ENCODE measurements at regions not wholly inside any gene's neighbourhood (a gene's known extent, or its start where the extent isn't known, plus 50 kb on each side); places are given as distances from the start of the nearest gene placed in this dataset.

DNA sequence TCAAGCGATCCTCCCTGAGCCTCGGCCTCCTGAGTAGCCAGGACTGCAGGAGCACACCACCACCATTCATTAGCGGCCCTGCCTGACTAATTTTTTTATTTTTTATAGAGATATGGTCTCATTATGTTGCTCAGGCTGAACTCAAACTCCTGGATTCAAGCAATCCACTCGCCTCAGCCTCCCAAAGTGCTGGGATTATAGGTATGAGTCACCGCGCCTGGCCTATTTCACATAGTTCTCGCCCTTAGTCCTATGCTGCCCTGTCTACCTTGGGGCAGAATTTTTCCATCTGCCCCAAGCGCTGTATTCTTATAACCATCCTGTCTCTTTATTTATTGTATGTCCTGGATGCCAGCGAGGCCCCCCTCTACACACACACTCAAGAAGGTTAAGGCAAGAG, 50.9 kb upstream of the BCL2L14 start:
- Mint-ChIP-seq H3K9me3 (no peaks in the 10 kb centered on the region), H3K27me3 (ENCODE audit: low read depth, poor library complexity) (peaks cover 9% of the 10 kb centered on the region), H3K27ac (no peak overlapping the region), H3K36me3 (ENCODE audit: low read depth) (no peaks in the 10 kb centered on the region), H3K4me1 (peaks cover 24% of the 10 kb centered on the region), H3K4me3 (no peak overlapping the region)
- no peak for DNase-seq
- TF ChIP-seq, protein P1, sequence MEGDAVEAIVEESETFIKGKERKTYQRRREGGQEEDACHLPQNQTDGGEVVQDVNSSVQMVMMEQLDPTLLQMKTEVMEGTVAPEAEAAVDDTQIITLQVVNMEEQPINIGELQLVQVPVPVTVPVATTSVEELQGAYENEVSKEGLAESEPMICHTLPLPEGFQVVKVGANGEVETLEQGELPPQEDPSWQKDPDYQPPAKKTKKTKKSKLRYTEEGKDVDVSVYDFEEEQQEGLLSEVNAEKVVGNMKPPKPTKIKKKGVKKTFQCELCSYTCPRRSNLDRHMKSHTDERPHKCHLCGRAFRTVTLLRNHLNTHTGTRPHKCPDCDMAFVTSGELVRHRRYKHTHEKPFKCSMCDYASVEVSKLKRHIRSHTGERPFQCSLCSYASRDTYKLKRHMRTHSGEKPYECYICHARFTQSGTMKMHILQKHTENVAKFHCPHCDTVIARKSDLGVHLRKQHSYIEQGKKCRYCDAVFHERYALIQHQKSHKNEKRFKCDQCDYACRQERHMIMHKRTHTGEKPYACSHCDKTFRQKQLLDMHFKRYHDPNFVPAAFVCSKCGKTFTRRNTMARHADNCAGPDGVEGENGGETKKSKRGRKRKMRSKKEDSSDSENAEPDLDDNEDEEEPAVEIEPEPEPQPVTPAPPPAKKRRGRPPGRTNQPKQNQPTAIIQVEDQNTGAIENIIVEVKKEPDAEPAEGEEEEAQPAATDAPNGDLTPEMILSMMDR (IDR thresholded peaks at IDR 0.05): no peak

GRCh38 chr12:12020762-12021161, 50.0 kb upstream of the BCL2L14 start:
- Mint-ChIP-seq H3K27ac (no peak overlapping the region), H3K4me3 (no peak overlapping the region), H3K4me1 (peaks cover 22% of the 10 kb centered on the region), H3K9me3 (peaks cover 3% of the 10 kb centered on the region), H3K36me3 (ENCODE audit: low read depth) (no peaks in the 10 kb centered on the region), H3K27me3 (ENCODE audit: low read depth, poor library complexity) (peaks cover 17% of the 10 kb centered on the region)
- DNase-seq: no peak
- TF ChIP-seq, protein P1 (IDR thresholded peaks at IDR 0.05): no peak

Data from nephron progenitor cell (in vitro differentiated cells).